GM21619 (cell line): ENCODE measurements at regions not wholly inside any gene's neighbourhood (a gene's known extent, or its start where the extent isn't known, plus 50 kb on each side); places are given as distances from the start of the nearest gene placed in this dataset.
"Not testable (repeated sequence)": the region's sequence is repeated elsewhere in the genome, so short reads cannot be mapped to it uniquely, and the experiment has no call there.

Source experiments
- ATAC-seq: cut with Tn5 transposase; IDR thresholded peaks from one replicate; pipeline ENCODE4 v1.9.1; 2021; ENCODE audit not compliant: unreplicated experiment

DNA sequence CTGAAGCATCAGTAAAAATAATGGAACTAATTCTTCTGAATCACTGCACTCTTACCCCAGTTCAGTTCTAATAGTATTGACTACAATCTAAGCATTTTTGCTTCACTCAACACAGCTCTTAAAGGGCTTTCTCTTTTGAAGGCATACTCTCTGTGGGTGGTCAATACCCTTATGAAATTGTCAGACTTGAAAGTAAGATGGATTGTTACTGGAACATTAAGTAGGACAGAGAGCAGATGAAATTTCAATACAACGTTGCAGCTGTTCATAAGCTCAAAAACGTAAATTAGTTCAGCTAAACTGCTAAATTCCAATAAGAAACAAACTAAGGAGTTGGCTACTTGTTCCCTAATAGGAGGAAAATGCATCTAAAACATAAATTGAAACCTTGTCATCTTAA lies 352.3 kb upstream of the TENM3 start:
- ATAC-seq, result no peak

- no peak for ATAC-seq
Measured at GRCh38 chr4:181896614-181897013, 346.6 kb upstream of the TENM3 start.

GRCh38 chr4:181897935-181898334 lies 345.3 kb upstream of the TENM3 start:
- no peak for ATAC-seq

DNA sequence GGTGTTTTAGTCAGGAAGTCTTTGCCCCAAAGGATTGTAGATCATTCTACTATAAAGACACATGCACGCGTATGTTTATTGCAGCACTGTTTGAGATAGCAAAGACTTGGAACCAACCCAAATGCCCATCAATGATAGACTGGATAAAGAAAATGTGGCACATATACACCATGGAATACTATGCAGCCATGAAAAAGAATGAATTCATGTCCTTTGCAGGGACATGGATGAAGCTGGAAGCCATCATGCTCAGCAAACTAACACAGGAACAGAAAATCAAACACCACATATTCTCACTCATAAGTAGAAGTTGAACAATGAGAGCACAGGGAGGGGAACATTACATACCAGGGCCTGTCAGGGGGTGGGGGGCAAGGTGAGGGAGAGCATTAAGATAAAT lies 340.8 kb upstream of the TENM3 start:
- not testable (repeated sequence) for ATAC-seq

- ATAC-seq, result no peak
Measured at GRCh38 chr4:181905708-181906107, 337.5 kb upstream of the TENM3 start.

DNA sequence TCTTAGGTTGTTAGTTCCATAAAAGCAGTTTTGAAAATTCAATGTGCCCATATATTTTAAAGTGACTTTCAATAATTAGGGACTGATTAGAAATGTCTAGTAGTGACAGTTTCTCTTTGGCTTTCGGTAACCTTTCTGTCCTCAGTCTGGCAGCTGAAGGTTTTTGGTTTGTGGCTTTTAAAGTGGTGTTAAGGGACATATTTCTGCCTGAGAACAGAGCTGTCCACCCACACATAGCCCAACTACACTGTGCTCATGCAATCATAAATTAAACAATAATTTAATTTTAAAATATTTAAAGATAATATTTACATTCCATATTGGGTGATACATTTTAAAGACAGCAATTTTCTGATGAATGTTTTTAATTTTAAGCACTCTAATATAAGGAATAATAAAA lies 335.0 kb upstream of the TENM3 start:
- ATAC-seq, result no peak

DNA sequence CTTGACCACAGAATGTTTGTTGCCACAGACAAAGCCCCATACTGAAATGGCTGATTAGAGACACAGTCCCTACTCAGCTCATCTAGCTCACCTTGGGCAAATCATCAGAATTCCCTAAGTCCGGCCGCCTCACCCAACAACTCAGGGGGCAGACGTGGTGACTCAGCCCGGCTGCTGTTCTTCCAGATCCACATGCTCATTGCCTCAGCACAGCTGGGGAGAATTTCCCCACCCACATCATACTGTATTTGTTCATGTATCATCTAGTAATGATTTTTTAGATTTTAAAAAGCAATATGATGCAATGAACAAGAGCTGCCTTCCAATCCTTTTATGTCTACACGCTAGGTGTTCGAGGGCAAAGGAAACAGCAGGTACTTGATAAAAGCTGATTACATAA lies 333.8 kb upstream of the TENM3 start:
- ATAC-seq, result no peak

DNA sequence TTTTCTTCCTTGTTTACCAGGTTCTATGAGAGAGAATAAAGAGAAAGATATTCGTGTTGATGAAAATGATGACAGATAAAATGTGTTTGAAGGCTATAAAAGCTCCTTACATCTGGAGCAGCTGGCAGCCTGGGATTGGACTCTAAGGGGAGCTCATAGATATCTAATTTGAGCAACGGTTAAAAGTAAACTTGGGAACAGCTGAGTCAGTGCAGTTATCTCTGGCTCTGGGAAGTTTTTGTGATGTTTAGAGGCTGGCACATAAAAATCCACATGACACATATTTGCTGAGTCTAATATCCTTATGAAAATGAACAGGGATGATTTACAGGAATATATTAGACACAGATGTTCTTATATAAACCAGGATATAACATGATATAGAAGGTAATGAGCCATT lies 331.8 kb upstream of the TENM3 start:
- no peak for ATAC-seq

- no peak for ATAC-seq
Measured at GRCh38 chr4:181933471-181933870, 309.7 kb upstream of the TENM3 start.

DNA sequence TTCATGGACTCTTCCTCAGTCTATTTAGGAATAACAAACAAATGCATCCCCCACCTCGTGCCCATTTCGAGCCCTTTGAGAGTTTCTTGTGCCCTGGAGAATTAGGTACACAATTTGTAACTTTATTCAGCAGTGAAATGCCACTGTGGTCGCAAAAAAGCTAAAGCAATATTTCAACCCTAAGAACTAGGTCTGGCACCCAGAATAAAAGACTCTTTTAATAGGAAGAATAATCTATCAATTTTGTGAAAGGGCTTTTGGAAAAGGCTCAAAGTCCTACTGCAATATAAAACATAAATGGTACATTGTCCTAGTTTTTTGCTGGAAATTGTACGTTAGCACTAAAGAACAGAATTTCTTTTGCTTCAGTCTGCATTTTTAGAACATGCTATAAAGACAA lies 304.6 kb upstream of the TENM3 start:
- no peak for ATAC-seq

DNA sequence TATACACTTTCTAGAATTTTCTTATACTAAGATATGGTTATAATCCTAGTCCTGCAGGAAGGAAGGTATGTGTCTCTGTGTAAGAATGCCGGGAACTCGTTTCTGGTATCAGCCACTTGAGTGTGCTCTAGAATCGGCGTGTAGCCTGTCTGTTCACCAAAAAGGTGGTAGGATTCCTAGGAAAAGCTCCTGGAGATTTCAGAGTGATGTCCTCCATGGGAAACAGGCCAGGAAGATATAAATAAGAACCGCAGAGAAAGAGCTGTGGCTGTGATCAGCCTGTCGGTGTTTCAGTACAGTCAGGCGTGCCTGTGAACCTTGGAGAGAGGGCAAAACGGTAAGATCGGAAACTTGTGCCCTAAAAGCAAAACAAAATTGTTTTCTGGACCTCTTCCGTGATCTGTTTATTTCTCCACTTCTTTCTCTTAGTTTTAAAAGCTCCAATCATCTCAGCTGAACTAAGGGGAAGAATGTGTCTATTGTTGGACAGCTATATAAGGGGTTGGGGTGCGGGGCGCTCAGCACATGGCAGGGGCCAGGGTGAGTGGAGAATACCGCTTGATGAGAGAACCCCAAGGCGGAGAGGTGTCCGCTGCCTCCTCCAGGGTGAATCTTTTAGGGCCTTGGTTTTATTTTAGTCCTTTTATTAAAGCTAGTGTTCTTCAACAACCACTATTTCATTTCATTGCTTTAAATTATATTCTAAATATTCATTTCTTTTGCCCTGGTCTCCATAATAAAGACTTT lies 303.8 kb upstream of the TENM3 start:
- ATAC-seq, result no peak

DNA sequence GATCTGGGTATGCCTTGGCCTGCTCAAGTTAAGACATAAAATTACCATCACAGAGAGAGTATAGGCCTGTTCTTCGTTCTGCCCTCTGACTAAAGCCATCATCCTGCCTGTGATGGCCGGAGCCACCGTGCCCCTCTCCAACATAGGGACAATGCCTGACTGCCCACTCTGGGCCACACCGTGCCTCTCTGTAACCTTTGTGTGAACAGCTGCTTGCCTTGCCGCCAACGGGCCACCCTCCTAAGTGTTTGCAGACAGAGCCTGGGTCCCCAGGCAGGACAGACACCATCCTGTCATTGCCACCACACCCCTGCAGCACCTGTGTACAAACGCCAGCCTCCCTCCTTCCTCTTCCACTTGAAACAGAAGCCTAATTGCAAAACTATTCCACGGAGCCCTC lies 298.7 kb upstream of the TENM3 start:
- ATAC-seq, result no peak

- ATAC-seq, result no peak
Measured at GRCh38 chr4:181946902-181947301, 296.3 kb upstream of the TENM3 start.

DNA sequence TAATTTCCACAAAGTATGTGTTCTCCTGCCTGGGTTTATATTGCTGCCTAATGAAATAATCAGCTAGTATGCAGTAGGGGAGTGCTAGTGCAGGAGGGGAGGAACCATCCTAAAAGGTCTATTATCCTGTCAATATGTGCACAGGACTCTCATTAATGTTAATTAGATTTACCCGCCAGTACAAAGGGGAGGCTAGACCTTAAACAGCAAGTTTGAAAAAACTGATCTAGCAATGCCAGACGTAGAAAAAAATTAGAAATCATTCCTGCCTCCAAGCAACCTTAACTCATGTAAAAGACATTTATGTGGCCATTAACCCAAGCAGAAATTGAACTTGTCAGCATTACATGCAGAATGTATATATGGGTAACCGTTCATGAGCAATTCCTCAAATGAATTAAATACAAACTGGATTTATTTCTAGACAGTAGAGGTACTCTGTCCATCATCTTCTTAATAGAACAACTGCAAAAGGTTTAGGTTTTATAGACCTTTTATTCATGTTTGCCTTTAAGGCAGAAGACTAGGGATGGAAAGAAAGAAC lies 294.3 kb upstream of the TENM3 start:
- ATAC-seq, result no peak

GRCh38 chr4:181949704-181950312 lies 293.4 kb upstream of the TENM3 start:
- ATAC-seq, result no peak

DNA sequence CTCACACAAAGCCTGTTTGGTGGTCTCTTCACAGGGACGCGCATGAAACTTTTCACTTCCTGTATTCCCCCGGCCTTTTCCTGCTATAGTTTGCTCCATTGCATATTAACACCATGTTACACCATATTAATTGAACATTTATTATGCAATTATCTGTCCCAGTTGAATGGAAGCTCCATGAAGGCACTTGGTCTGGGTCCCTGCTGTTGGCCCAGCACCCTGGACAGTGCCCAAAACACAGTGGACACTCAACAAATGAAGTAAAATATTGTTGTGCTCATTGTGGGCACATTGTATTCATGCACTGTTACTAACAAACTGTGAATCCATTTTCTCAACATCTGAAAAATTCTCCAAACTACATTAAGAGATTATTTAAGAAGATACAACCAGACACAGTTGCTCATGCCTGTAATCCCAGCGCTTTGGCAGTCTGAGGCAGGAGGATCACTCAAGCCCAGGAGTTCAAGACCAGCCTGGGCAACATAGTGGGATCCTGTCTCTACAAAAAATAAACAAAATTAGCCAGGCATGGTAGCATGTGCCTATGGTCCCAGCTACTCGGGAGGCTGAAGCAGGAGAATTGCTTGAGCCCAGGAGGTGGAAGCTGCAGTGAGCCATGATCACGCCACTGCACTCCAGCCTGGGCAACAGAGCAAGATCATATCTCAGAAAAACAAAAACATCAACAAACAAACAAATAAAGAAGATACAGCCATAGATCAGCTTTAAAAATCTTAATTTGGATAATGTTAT lies 292.7 kb upstream of the TENM3 start:
- no peak for ATAC-seq

- no peak for ATAC-seq
Measured at GRCh38 chr4:181951265-181951664, 291.9 kb upstream of the TENM3 start.

- ATAC-seq, result no peak
Measured at GRCh38 chr4:181952478-181952877, 290.7 kb upstream of the TENM3 start.

GRCh38 chr4:181956512-181956911 lies 286.7 kb upstream of the TENM3 start:
- no peak for ATAC-seq

DNA sequence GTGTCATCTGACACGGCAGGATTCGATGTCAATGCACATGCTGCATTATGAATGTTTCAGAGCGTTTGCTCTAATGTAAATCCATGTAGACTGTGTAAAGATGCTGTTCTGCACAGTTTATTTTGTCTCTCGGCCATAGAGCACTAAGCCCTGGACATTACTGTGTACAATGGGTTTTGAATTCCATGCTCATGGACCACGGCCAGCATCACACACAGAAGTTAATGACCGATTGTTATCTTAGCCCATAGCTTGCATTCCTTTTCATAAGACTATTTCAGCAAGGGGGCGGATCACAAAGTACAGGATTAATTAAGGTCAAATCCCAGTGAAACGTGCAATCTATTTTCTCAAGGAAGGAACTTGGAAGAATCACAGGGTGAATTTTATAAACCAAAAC lies 286.1 kb upstream of the TENM3 start:
- no peak for ATAC-seq

GRCh38 chr4:181958446-181958845 lies 284.8 kb upstream of the TENM3 start:
- ATAC-seq, result no peak

DNA sequence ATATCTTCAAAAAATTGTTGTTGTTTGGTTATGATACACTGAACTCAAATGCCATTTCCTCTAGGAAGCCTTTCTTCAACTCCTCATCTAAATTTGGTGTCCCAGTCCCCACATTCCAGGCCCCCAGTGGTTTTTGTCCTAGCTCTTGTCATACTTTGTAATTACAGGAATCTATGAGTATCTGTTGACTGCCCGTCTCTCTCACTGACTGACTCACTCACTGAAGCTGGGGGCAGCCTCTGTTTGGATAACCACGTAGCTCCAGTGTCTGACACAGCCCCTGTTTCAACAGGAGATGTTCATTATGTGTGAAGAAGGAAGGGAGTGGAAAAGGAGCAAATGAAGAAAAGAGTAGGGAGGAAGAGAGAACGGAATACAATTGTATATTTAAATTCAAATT lies 284.1 kb upstream of the TENM3 start:
- no peak for ATAC-seq
